ENCODE measurements at regions not wholly inside any gene's neighbourhood (a gene's known extent, or its start where the extent isn't known, plus 50 kb on each side); places are given as distances from the start of the nearest gene placed in this dataset.

GRCh38 chr3:168558728-168559411 is 463.1 kb upstream of the GOLIM4 start:
- no peak overlapping the region for H3K4me3 ChIP-seq
- no peak overlapping the region for H3K27ac ChIP-seq
- no peak for TF ChIP-seq CTCF (IDR thresholded peaks at IDR 0.05)
- DNase-seq (ENCODE audit: low spot score): no peak

- H3K4me3 ChIP-seq: no peak overlapping the region
- no peak for DNase-seq (ENCODE audit: low spot score)
- no peak for TF ChIP-seq CTCF (IDR thresholded peaks at IDR 0.05)
These were observed 456.5 kb upstream of the GOLIM4 start for GRCh38 chr3:168552251-168552650.

GRCh38 chr3:168548719-168549118 is 453.0 kb upstream of the GOLIM4 start:
- no peak for TF ChIP-seq CTCF (IDR thresholded peaks at IDR 0.05)
- no peak for DNase-seq (ENCODE audit: low spot score)
- Histone ChIP-seq H3K27ac (no peak overlapping the region), H3K4me3 (no peak overlapping the region)

More at GRCh38 chr3:168552251-168552650, 456.5 kb upstream of the GOLIM4 start:
- H3K27ac ChIP-seq: no peak overlapping the region

GRCh38 chr3:168546707-168547106 is 451.0 kb upstream of the GOLIM4 start:
- no peak for TF ChIP-seq CTCF (IDR thresholded peaks at IDR 0.05)
- H3K4me3 ChIP-seq: no peak overlapping the region
- no peak for DNase-seq (ENCODE audit: low spot score)
- no peak overlapping the region for H3K27ac ChIP-seq

- Histone ChIP-seq H3K27ac (no peak overlapping the region), H3K4me3 (no peak overlapping the region)
- DNase-seq (ENCODE audit: low spot score): no peak
- TF ChIP-seq CTCF (IDR thresholded peaks at IDR 0.05): no peak
These were observed 449.9 kb upstream of the GOLIM4 start for GRCh38 chr3:168545591-168545990.

GRCh38 chr3:168544097-168544957 is 448.6 kb upstream of the GOLIM4 start:
- Histone ChIP-seq H3K27ac (no peak overlapping the region), H3K4me3 (no peak overlapping the region)
- TF ChIP-seq CTCF (IDR thresholded peaks at IDR 0.05): no peak
- no peak for DNase-seq (ENCODE audit: low spot score)

All from coronary artery (tissue), 2 donors.